K562 (cell line): ENCODE measurements at regions not wholly inside any gene's neighbourhood (a gene's known extent, or its start where the extent isn't known, plus 50 kb on each side); places are given as distances from the start of the nearest gene placed in this dataset.

Experiments
- ATAC-seq: fragments of 200-7000 bp; cut with Tn5 transposase; 3 replicates; pipeline ENCODE4 v1.9.1; 2020; ENCODE audit warnings: moderate library complexity
- BruUV-seq: library from RNA; stranded (reverse); fragments of 400-500 nt; replicated peaks from 2 replicates; lab custom pipeline; 2021; lab: Mats Ljungman, UMichigan
- CTCF ChIA-PET: fragments of 300-600 bp; formaldehyde crosslinking; extraction: SDS; loops from one replicate; lab custom pipeline; 2021; ENCODE audit warnings: low intra/inter-chr PET ratio; lab: Yijun Ruan, JAX
- POLR2A ChIA-PET: fragments of 300-600, 350-650 bp; sonication (Branson Sonifier 250); formaldehyde crosslinking; extraction: SDS; loops from one replicate; lab custom pipeline; 2021; ENCODE audit warnings: antibody characterized with exemption, inconsistent platforms; lab: Yijun Ruan, JAX
- DNase-seq, 4 experiments: peaks; one replicate each; pipeline versions ENCODE4 v3.0.0 to v3.0.0-alpha.2; 2011 to 2018; ENCODE audit warnings: low spot score in 3 of 4, mixed read lengths in 3 of 4; ENCODE audit errors: extremely low read depth in 1 of 4
- FAIRE-seq: peaks from 2 replicates; lab custom pipeline; 2011; peaks lifted over from hg19 to GRCh38; lab: Jason Lieb, UNC
- H2AFZ ChIP-seq: 2 replicates; pipeline ENCODE4 v1.6.0; 2011; ENCODE audit warnings: low read depth, low read length, control low read depth, inconsistent platforms
- H3K27ac ChIP-seq: fragments of 200-600 bp; 3 replicates; pipeline ENCODE4 v1.8.0; 2011; ENCODE audit warnings: low read depth, mild to moderate bottlenecking, control low read depth, inconsistent platforms, low read length, moderate library complexity, mixed read lengths; ENCODE audit errors: extremely low read depth
- H3K27me3 ChIP-seq, 2 experiments: fragments of 300-600 bp in 1 of 2; 2 replicates in 1 of 2; 3 replicates in 1 of 2; pipeline versions ENCODE4 v1.6.0 to v1.8.0; 2011; ENCODE audit warnings: inconsistent platforms in 2 of 2, low read length in 2 of 2, mild to moderate bottlenecking in 1 of 2, mixed read lengths in 1 of 2, moderate library complexity in 1 of 2; ENCODE audit not compliant: control insufficient read depth in 2 of 2, insufficient read depth in 2 of 2
- H3K36me3 ChIP-seq: fragments of 300-600 bp; 3 replicates; pipeline ENCODE4 v1.8.0; 2011; ENCODE audit warnings: mild to moderate bottlenecking, low read length, inconsistent platforms; ENCODE audit not compliant: control insufficient read depth, insufficient read depth
- H3K4me1 ChIP-seq, 2 experiments: fragments of 200-600 bp in 1 of 2; replicated peaks in 1 of 2; 2 replicates in 1 of 2; 3 replicates in 1 of 2; pipeline versions ENCODE4 v1.5.1 to v1.8.0; 2011; ENCODE audit warnings: inconsistent platforms in 2 of 2, low read length in 2 of 2, mild to moderate bottlenecking in 1 of 2, mixed read lengths in 1 of 2, moderate library complexity in 1 of 2; ENCODE audit not compliant: control insufficient read depth in 2 of 2, insufficient read depth in 2 of 2
- H3K4me2 ChIP-seq: 2 replicates; pipeline ENCODE4 v1.6.1; 2011; ENCODE audit warnings: low read length, control low read depth, inconsistent platforms, mixed read lengths; ENCODE audit not compliant: insufficient read depth
- H3K4me3 ChIP-seq: fragments of 200-600 bp; sonication (generic), shearing (Covaris generic); 2 replicates; pipeline ENCODE4 v1.5.1; 2016; ENCODE audit warnings: control low read depth, inconsistent platforms
- H3K79me2 ChIP-seq: fragments of 200-600 bp; 3 replicates; pipeline ENCODE4 v1.8.0; 2011; ENCODE audit warnings: low read length, inconsistent platforms; ENCODE audit not compliant: control insufficient read depth, insufficient read depth
- H3K9ac ChIP-seq, 2 experiments: 2 replicates each; pipeline versions ENCODE4 v1.6.0 to v1.6.1; 2011; ENCODE audit warnings: low read depth in 2 of 2, low read length in 2 of 2, control low read depth in 1 of 2, inconsistent platforms in 1 of 2, mild to moderate bottlenecking in 1 of 2, mixed read lengths in 1 of 2; ENCODE audit not compliant: insufficient read depth in 1 of 2
- H3K9me1 ChIP-seq: one replicate; pipeline ENCODE4 v1.6.0; 2011; ENCODE audit warnings: inconsistent platforms, mild to moderate bottlenecking, low read length, moderate library complexity; ENCODE audit not compliant: control insufficient read depth, insufficient read depth
- H3K9me3 ChIP-seq: replicated peaks from 2 replicates; pipeline ENCODE4 v1.5.1; 2011; ENCODE audit warnings: low read depth, low read length, inconsistent platforms; ENCODE audit not compliant: control insufficient read depth, insufficient read depth
- H4K20me1 ChIP-seq: replicated peaks from 2 replicates; pipeline ENCODE4 v1.6.1; 2011; ENCODE audit warnings: low read length, inconsistent platforms, mixed read lengths; ENCODE audit not compliant: control insufficient read depth, insufficient read depth
- RBM14 ChIP-seq: fragments of 200-400 bp; formaldehyde crosslinking; IDR thresholded peaks from 2 replicates; pipeline ENCODE4 v1.6.1; 2018; ENCODE audit warnings: low read depth, mild to moderate bottlenecking, low read length, moderate library complexity, borderline replicate concordance; ENCODE audit not compliant: insufficient read depth
- RREB1 ChIP-seq: fragments of 250-450 bp; sonication (Bioruptor Pico); IDR thresholded peaks from 2 replicates; pipeline ENCODE4 v1.4.0; 2020
- ZNF639 ChIP-seq, 2 experiments: fragments of 200-800 bp in 1 of 2; sonication (Bioruptor generic) in 1 of 2; sonication (generic) in 1 of 2; formaldehyde crosslinking in 1 of 2; IDR thresholded peaks in 1 of 2; conservative IDR thresholded peaks in 1 of 2; 2 replicates each; pipeline versions ENCODE4 v1.5.0 to v1.6.1; 2016 to 2020; ENCODE audit warnings: missing compliant biosample characterization in 1 of 2, missing genetic modification characterization in 1 of 2, missing genetic modification reagents in 1 of 2
- WGBS: fragments of 100-300 bp; shearing (Covaris generic); methylation state at CpG from one replicate; pipeline ENCODE4 v1.1.6; 2016; ENCODE audit warnings: low coverage, mixed read lengths; ENCODE audit not compliant: insufficient coverage; ENCODE audit errors: missing lambda C conversion rate; 5-methylcytosine and 5-hydroxymethylcytosine counted together
- in situ Hi-C: fragments of 300-500 bp; cut with MboI; formaldehyde crosslinking; loops from 4 replicates; pipeline ENCODE4 v1.15.0; 2018; ENCODE audit warnings: inconsistent platforms, mixed read lengths
- intact Hi-C: fragments of 100-400 bp; cut with micrococcal nuclease; formaldehyde crosslinking; loops from 2 replicates; pipeline ENCODE4 v1.14.2; 2022

- Histone ChIP-seq H3K4me3 (no peak overlapping the region), H2AFZ (no peak overlapping the region), H3K27ac (no peak overlapping the region)
These were observed 314.7 kb downstream of the PDGFC start for GRCh38 chr4:156656896-156657295.

More at GRCh38 chr4:156656896-156657295, 314.7 kb downstream of the PDGFC start:
- TF ChIP-seq RREB1 (CRISPR knock-in tag): no peak
- TF ChIP-seq ZNF639 (CRISPR knock-in tag; conservative IDR thresholded peaks at IDR 0.05 in 1 of 2, IDR thresholded peaks at IDR 0.05 in 1 of 2): no peak
- no peak for TF ChIP-seq RBM14
- H3K4me2 ChIP-seq: no peak overlapping the region
- no TSS peak for BruUV-seq
- no peak for FAIRE-seq
- no peaks in the 10 kb centered on the region for H3K9me3 ChIP-seq
- CTCF ChIA-PET: no interaction called here
- no peak for DNase-seq
- no peaks in the 10 kb centered on the region for H3K79me2 ChIP-seq
- H3K9me1 ChIP-seq: no peaks in the 10 kb centered on the region
- no peaks in the 10 kb centered on the region for H3K4me1 ChIP-seq
- 0% methylated on average over 2 of the region's 2 CpGs for WGBS
- H3K27me3 ChIP-seq: no peaks in the 10 kb centered on the region
- no peak overlapping the region for H3K9ac ChIP-seq
- no peaks in the 10 kb centered on the region for H4K20me1 ChIP-seq
- POLR2A ChIA-PET: no interaction called here
- in situ Hi-C loops (no loop called here), intact Hi-C loops (no loop called here)
- no peak for ATAC-seq
- H3K36me3 ChIP-seq: no peaks in the 10 kb centered on the region
